Activated CD8-positive, alpha-beta memory T cell treated with anti-CD3 and anti-CD28 coated beads for 36 hours (primary cell): ENCODE measurements at regions not wholly inside any gene's neighbourhood (a gene's known extent, or its start where the extent isn't known, plus 50 kb on each side); places are given as distances from the start of the nearest gene placed in this dataset.
"Not testable (repeated sequence)": the region's sequence is repeated elsewhere in the genome, so short reads cannot be mapped to it uniquely, and the experiment has no call there.

Source experiments
- CTCF ChIA-PET: fragments of 350-600 bp; sonication (Branson Sonifier 250); formaldehyde crosslinking; loops from one replicate; lab custom pipeline; 2021; ENCODE audit warnings: antibody characterized with exemption; lab: Charles Lee
- POLR2A ChIA-PET: fragments of 350-600 bp; sonication (Branson Sonifier 250); formaldehyde crosslinking; loops from one replicate; lab custom pipeline; 2021; ENCODE audit warnings: antibody characterized with exemption; lab: Charles Lee

DNA sequence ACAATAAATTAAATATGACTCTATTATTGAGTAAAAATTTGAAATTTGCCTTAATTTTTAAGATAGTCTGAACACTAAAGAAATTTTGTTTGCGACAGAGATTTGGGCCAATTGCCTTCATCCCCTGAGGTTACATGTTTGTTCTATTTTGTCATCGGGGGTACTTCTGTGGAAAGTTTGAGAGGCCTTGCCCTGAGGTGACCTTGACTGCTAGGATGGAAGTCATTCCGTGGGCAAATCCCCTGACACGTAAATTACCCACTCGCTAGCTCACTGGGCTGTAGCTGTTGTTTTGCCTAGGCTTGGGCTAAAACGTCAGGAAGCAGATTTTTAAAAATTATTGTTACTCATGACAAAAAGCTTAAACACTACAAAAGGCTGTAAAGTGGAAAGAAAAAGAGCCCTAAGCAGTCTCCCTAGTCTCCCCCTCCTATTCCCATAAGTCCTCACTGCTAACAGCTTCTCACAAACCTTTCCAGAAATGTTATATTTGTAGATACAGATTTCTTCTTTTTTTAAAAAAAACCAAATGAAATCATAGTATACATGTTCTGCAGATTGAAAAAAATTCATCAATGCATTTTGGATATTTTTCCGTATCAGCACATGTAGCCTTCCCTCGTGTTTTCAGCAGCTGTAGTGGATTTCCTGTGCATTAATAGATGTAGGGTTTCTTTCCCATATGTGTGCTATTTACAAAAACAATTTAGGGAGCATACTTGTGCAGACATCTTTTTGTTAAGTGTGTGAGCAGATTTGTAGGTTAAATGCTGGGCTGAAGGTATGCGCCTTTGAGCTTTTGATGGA, 142.7 kb downstream of the MRPS6 start:
- ChIA-PET CTCF (no interaction called here), POLR2A (no interaction called here)

DNA sequence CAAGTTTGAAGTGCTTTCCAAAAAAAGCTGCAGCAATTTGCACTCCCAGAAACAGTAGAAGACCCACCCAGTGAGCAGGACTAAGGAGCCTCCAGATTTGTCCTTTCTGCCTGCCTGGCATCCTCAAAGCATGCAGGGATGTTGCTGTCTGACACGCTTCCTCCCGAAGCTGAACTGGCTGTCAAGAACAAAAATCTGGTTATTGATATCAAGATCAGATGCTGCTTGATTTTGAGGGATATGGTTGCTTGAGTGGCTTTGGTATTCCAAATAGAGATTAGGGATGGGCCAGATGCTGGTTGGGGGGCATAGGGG, 143.3 kb downstream of the MRPS6 start:
- ChIA-PET POLR2A (no interaction called here), CTCF (no interaction called here)

DNA sequence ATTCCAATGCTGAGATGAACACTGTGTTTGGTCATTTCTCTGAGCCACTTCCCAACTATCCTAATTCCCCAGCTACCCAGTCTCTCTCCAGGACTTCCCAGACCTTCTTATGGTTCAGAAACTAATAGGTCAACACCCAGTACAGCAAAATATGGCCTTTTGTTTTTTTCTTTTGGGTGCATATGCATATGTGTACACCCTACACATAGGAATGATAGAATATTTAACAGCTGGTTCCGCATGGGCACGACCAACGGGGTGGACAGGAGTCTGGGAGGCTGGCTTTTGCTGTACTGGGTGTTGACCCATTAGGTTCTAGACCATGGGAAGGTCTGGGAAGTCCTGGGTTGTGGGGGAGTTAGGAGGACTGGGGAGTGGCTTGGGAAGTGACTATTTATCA, 143.9 kb downstream of the MRPS6 start:
- ChIA-PET CTCF (no interaction called here), POLR2A (interaction anchor here (0.6 kb wide), 1 partner anchor 535 kb away, joined by 3 read pairs; no protein-coding TSS in a partner anchor)

DNA sequence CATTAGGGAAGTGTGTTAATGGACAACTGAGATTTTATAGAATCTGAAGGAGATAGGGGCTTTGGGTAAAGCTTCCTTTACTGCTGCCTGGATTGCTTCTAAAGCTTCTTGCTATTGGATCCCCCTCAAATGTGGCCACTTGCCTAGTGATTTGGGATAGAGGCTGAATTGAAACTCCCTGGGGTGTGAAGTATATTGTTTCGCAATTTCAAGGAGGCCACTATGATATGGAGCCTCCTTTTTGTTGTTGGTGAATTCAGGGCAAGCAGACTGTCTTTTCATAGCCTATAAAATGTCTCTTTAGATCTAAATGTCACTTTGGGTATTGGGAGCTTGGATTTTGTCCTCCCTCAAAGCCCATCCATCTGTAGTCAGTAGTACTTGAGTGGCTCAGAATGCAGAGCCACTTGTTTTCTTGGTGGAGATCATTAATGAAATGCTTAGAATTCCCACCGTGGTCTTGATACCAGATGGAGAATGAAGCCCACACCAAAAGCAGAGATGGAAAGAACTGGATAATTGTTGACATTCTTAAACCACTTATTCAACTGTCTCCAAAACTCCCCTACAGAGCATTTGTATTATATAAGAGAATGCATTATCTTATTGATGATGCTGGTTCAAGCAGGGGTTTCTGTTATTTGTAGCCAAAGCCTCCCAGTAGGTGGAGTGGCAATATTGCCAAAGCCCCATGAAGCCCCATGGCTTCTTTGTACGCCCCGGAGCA, 144.3 kb upstream of the KCNE2 start:
- ChIA-PET CTCF (no interaction called here), POLR2A (no interaction called here)

DNA sequence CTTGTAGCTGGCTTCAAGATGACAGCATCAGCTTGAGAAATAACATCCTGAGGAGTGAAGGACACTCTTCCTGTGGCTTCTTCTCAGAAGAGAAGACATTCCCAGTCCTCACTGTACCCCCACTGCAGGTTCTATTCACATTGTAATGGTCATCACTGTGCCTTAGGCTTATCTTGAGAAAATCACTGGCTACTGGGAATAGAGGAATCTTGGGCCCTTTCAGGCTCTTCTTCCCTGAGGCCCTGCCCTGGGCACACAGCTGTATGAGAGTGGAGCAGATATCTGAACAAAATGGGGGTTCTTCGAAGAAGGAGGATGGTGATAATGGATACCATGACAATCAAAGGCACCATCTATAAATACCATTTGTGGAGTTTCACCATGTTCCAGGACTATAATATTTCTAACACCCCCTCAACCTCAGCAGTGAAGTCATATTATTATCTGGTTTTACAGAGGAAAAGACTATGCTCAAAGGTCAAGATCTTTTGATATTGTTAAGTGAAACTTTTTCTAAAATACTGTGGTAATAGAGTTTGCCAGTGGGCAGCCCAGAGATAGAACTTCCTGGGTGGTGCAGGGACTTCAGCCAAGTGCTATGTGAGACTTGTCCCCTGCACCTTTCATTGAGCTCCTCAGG, 143.1 kb upstream of the KCNE2 start:
- CTCF ChIA-PET, result no interaction called here
- POLR2A ChIA-PET, result no interaction called here

DNA sequence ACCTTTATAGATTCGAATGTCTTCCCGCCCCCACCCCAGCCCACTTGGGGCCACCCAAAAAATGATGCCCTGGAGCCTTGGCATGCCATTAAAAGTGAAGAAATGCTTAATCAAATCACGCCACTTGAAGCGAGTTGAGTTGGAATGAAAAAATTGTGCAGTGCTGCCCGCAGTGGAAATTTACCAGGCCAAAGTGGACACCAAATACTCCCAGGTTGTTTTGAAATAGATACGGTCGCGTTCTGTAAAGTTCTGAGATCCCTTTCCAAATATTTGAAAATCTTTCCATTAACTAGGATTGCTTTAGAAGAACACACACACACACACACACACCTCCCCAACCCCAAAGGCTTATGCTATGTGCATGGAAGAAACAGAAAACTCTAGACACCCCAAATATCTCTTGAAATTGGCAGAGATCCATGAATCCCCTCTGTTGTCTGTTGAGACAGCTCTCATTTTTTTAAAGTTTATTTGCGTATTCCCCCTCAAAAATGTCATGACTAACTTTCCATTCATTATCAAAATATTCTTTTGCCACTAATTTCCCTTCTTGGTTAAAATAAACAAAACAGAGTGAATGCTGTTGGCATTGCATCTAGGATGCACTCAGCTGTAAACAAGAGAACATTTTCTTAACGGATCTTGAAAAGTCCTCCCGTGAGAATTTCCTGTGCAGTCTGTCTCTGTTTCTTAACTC, 142.3 kb upstream of the KCNE2 start:
- ChIA-PET CTCF (no interaction called here), POLR2A (no interaction called here)

DNA sequence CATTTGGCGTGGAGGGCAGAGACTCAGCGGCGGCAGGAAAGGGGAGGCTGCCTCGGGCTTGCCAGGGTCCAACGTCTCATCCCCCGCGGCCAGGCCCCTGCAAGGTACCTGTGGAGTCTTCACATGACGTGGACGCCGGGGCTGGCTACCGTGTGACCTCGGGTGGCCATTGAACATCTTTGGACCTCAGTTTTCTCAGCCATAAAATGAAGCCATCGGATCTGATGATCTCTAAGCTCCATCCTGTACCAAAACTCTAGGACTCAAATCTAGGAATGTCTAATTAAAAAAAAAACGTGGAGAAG, 141.8 kb upstream of the KCNE2 start:
- ChIA-PET CTCF (no interaction called here), POLR2A (no interaction called here)

DNA sequence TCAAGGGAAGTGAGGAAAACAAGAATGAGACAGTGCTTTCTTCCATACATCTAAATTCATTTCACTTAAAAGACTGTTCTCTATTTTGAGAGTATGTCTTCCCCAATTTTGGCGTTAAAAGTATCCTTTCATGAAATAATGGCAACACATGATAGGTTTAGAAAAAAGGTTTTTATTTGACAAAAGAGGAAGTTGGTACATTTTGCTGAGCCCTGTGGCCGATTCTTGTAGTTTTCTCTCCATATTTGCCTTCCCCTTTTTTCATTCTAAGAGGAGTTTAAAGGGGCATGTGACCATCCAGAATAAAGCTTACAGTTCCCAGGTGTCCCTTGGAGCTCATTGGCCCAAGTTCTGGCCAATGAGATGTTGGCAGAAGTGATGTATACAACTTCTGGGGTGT, 140.4 kb upstream of the KCNE2 start:
- ChIA-PET CTCF (no interaction called here), POLR2A (no interaction called here)

DNA sequence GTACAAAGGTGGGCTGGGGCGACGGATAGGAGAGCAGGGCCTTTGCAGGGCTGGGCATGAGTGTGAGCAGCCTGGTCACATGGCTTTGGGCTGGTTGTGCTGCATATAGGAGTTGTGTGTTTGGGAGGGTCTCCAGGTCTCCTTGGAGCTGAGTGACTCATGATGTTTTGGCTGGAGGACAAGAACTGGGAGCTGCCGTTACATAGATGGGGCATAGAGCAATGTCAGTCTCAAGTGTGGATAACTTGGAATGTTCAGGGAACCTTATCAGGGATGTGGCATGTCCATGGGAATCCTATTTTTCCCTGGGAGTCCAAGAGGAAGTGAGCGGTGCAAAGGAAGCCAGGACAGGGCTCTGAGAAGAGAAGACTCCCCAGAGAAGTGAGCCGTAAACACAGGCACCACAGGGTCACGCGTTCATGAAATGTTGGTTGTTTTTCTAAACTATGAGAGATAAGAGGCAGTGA, 136.4 kb upstream of the KCNE2 start:
- ChIA-PET CTCF (no interaction called here), POLR2A (no interaction called here)

DNA sequence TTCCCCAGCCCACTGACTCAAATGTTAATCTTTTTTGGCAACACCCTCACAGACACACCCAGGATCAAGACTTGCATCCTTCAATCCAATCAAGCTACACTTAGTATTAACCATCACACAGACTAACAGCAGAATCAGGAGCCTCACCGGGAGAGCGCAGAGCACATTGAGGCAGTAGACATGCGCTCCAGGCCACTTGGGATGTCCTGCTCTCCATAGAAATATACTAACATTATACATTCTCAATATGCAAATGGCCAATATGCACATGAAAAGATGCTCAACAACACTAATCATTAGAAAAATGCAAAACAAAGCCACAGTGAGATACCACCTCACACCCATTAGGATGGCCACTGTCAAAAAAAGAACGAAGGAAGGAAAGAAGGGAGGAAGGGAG, 135.0 kb upstream of the KCNE2 start:
- CTCF ChIA-PET, result no interaction called here
- POLR2A ChIA-PET, result no interaction called here

DNA sequence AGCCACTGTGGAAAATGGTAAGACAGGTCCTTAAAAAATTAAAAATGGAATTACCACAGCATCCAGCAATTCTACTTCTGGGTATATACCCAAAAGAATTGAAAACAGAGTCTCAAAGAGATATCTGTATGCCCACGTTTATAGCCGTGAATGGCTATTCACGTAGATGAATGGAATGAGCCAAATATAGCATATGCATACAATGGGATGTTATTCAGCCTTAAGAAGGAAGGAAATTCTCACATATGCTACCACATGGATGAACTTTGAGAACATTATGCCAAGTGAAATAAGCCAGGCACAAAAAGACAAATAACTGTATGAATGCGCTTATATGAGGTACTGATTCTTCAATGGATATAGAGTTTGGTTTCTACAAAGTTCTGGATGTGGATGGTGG, 134.5 kb upstream of the KCNE2 start:
- ChIA-PET POLR2A (no interaction called here), CTCF (no interaction called here)

DNA sequence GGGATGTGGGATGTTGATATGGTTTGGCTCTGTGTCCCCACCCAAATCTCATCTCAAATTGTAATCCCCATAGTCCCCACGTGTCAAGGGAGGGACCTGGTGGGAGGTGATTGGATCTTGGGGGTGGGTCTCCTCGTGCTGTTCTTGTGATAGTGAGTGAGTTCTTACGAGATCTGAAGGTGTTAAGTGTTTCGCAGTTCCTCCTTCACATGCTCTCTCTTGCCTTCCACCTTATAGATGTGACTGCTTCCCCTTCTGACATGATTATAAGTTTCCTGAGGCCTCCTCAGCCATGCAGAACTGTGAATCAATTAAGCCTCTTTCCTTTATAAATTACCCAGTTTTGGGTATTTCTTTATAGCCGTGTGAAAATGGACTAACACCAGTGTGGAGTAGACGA, 130.1 kb upstream of the KCNE2 start:
- CTCF ChIA-PET, POLR2A ChIA-PET: not testable (repeated sequence)

DNA sequence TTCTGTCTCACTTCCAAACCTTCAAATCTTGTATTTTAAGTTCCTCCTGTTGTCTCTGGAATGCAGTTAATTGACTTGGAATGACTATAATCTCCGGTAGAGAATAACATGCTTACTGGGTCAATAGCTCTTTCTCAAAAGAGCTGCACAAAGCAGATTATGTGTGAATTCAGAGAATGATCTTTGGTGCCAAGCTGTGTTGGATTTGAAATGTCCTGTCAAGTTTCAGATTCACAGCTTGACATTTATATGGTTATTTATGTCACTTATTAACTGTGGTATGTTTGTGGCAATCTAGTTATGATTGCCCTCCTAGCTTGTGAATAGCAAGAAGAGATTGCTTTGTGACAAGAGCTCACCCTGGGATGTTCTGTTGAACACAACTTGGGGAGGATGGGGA, 128.3 kb upstream of the KCNE2 start:
- CTCF ChIA-PET, result no interaction called here
- POLR2A ChIA-PET, result no interaction called here

DNA sequence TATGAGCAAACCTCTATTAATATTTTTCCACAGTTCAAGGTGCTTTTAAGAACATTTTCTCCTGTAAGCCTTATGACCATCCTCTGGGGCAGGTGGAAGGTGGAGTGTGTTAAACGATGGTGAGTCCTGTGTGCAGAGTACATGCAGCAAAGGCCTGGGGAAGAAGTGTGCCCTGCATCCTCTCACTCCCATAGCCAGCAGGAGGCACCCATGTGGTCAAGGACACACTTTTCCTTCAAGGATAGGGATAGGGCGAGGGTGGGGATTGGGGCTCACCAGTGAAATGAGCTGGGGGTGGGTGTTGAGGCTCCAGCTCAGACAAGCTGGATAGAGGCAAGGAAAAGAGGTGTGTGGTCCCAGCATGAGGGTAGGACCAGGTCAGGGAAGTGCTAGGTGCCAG, 120.8 kb upstream of the KCNE2 start:
- ChIA-PET CTCF (no interaction called here), POLR2A (no interaction called here)

DNA sequence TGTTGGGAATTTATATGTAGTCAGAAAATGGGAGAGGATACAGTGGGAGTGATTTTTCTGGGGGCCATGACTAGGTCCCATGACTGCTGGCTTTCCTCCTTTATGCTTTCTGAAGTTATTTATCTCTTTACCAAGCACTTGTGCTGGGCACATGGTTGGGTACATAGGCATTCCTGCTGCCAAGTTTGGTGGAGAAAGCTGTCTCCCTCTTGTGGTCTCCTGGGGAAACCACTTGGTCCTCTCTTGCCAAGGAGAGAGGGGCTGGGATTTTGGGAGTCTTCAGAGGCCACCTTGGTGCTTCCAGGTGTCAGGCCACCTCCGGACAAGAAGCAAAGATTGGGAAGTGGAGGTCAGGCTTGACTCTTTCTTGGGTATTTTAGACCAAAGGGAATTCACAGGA, 120.2 kb upstream of the KCNE2 start:
- ChIA-PET POLR2A (no interaction called here), CTCF (no interaction called here)

DNA sequence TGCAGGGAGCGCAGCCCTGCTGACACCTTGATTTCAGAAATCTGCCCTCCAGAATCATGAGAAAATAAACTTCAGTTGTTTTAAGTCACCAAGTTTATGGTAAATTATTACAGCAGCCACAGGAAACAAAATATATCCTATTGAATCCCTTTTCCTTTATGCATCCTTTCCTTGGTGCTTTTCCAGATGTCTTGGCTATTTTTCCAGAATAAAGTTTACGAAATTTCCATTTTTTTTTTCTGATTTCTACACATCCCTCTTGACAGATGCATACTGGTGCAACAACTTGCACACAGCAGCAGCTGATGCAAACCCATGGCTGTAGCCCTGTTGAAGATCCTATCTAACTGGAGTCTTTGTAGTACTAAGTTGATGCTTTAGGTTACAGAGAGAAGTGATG, 111.1 kb upstream of the KCNE2 start:
- ChIA-PET POLR2A (no interaction called here), CTCF (no interaction called here)

DNA sequence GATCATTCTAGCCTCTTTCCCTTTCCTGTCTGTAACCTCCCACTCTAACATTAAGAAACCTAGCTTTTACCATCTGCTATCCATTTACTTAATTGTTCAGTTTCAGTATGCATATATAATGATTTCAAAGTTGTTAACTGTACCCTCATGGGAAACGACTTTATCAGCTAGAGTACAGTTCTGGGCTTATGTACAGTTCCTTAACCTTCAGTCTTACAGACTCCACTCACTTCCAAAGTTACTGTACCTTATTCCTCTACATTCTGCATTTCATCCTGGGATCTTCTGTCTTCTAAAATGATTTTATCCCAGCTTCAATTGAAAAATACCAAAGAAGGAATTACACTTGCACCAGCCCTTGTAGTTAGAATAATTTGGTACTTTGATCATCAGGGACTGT, 108.7 kb upstream of the KCNE2 start:
- ChIA-PET POLR2A (no interaction called here), CTCF (no interaction called here)

DNA sequence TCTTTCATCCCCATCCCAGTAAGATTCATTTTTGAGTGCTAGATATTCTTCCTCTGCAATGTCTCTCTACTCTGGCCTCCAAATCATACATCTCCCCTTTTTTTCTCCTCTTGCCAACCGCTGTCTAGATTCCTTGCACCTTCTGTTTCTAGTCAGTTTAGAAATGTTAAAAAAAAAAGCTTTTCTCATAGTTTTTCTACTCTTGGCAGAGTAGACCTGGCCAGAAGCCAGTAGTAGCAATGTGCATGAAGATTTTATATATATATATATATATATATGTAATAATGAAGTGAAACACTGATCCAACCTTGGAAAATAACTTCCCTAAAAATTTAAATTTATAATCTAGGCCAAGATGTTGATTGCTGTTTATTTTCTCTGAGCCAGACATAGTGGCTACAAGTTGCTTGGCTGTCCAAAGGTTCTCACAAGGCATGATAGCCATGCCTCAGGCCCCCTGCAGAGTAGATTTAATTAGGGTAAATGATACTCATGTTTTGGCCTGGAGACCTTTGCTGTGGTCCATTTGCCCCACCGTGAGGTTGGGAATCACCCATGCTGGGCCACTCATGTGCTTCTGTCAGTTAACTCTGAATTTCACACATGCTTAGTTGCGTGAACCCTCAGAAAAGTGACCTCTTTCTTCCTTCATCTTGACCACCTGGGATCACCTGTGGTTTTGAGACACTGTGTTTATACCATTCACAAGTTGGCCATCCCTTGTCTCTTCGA, 103.4 kb upstream of the KCNE2 start:
- ChIA-PET POLR2A (no interaction called here), CTCF (no interaction called here)

DNA sequence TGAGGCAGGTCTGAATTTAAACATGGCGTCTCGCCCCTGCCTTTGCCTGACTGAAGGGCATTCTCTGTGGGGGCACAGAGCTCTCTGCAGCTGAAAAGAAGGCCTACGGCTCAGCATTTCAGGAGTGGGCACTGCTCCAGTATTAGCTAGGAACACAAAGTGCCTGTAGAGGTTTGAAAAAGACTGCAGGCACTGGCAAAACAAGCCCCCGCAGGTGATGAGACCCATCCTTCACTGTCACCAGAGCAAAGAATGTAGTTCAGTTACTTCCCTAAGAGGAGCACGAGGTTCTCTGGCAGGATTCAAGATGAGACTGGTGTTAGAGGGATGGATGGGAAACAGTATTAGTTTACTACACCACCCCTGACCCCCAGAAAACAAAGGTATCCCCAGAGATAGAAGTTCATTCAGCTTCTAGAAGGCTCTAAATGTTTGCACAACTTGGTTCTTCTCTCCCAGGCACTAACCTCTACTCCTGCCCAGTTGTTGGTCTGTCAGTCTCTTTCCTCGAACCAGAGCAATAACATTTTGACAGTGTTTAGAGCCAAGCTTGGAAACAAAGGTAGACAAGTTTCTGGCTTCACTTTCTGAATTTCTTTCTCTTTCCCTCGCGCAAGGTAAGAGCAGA, 101.9 kb upstream of the KCNE2 start:
- ChIA-PET POLR2A (no interaction called here), CTCF (no interaction called here)
